SK-N-SH (cell line): ENCODE measurements at regions not wholly inside any gene's neighbourhood (a gene's known extent, or its start where the extent isn't known, plus 50 kb on each side); places are given as distances from the start of the nearest gene placed in this dataset.

Source experiments
- CTCF ChIA-PET: fragments of 300-600, 350-600 bp; formaldehyde crosslinking; extraction: SDS; loops from one replicate; lab custom pipeline; 2021; lab: Yijun Ruan, JAX
- POLR2A ChIA-PET: fragments of 350-600 bp; sonication (Branson Sonifier 250); formaldehyde crosslinking; extraction: SDS; loops from one replicate; lab custom pipeline; 2020; ENCODE audit warnings: antibody characterized with exemption, inconsistent platforms; lab: Yijun Ruan, JAX
- DNase-seq: peaks from one replicate; pipeline ENCODE4 v3.0.0; 2012
- H2AFZ ChIP-seq: fragments of 200-600 bp; sonication (generic); 2 replicates; pipeline ENCODE4 v1.8.1; 2016; ENCODE audit warnings: antibody characterized with exemption, mild to moderate bottlenecking, low read depth
- H3F3A ChIP-seq: fragments of 200-600 bp; sonication (generic); replicated peaks from 2 replicates; pipeline ENCODE3; 2016; ENCODE audit warnings: antibody characterized with exemption, mild to moderate bottlenecking; ENCODE audit not compliant: insufficient read depth
- H3K27ac ChIP-seq, 2 experiments: fragments of 200-500 bp in 1 of 2; fragments of 200-600 bp in 1 of 2; sonication (Bioruptor generic) in 1 of 2; sonication (generic), shearing (Covaris generic) in 1 of 2; 2 replicates each; pipeline versions ENCODE4 v1.5.1 to v1.6.1; 2014 to 2016; ENCODE audit warnings: low read depth in 2 of 2, inconsistent platforms in 1 of 2, low read length in 1 of 2, mild to moderate bottlenecking in 1 of 2, mixed read lengths in 1 of 2
- H3K27me3 ChIP-seq: fragments of 200-600 bp; sonication (generic), shearing (Covaris generic); 2 replicates; pipeline ENCODE4 v1.6.1; 2016; ENCODE audit warnings: mixed run types; ENCODE audit not compliant: insufficient read depth
- H3K36me3 ChIP-seq, 2 experiments: fragments of 200-500 bp in 1 of 2; fragments of 200-600 bp in 1 of 2; sonication (Bioruptor generic) in 1 of 2; sonication (generic) in 1 of 2; replicated peaks in 1 of 2; 2 replicates each; pipeline versions ENCODE3 to v1.5.1; 2014 to 2016; ENCODE audit warnings: low read length in 1 of 2, mild to moderate bottlenecking in 1 of 2; ENCODE audit not compliant: insufficient read depth in 2 of 2, control insufficient read depth in 1 of 2
- H3K4me1 ChIP-seq, 2 experiments: fragments of 200-500 bp in 1 of 2; fragments of 200-600 bp in 1 of 2; sonication (Bioruptor generic) in 1 of 2; sonication (generic), shearing (Covaris generic) in 1 of 2; 2 replicates each; pipeline versions ENCODE4 v1.5.1 to v1.6.1; 2014 to 2016; ENCODE audit warnings: low read depth in 1 of 2, low read length in 1 of 2, mixed run types in 1 of 2; ENCODE audit not compliant: insufficient read depth in 2 of 2, control insufficient read depth in 1 of 2
- H3K4me2 ChIP-seq: fragments of 200-600 bp; sonication (generic), shearing (Covaris generic); 2 replicates; pipeline ENCODE4 v1.6.1; 2017; ENCODE audit warnings: mixed run types
- H3K4me3 ChIP-seq, 2 experiments: fragments of 200-500 bp in 1 of 2; fragments of 200-600 bp in 1 of 2; sonication (Bioruptor generic) in 1 of 2; sonication (generic), shearing (Covaris generic) in 1 of 2; 2 replicates each; pipeline versions ENCODE4 v1.5.1 to v1.8.1; 2014 to 2016; ENCODE audit warnings: low read depth in 2 of 2, inconsistent platforms in 1 of 2, low read length in 1 of 2, mild to moderate bottlenecking in 1 of 2, mixed read lengths in 1 of 2, moderate library complexity in 1 of 2
- H3K79me2 ChIP-seq: fragments of 200-600 bp; sonication (generic); 2 replicates; pipeline ENCODE4 v1.8.1; 2017; ENCODE audit warnings: mild to moderate bottlenecking; ENCODE audit not compliant: insufficient read depth
- H3K9ac ChIP-seq: fragments of 200-600 bp; sonication (generic); 2 replicates; pipeline ENCODE4 v1.6.1; 2017; ENCODE audit warnings: mixed run types
- H3K9me2 ChIP-seq: fragments of 200-600 bp; sonication (generic); 2 replicates; pipeline ENCODE4 v1.6.1; 2017; ENCODE audit warnings: mixed run types
- H3K9me3 ChIP-seq: fragments of 200-600 bp; sonication (generic); 2 replicates; pipeline ENCODE4 v1.6.1; 2017; ENCODE audit warnings: mixed run types, mild to moderate bottlenecking, moderate library complexity
- H4K20me1 ChIP-seq: fragments of 200-600 bp; sonication (generic); 2 replicates; pipeline ENCODE4 v1.6.1; 2017; ENCODE audit warnings: mild to moderate bottlenecking, mixed run types; ENCODE audit not compliant: insufficient read depth
- EZH2phosphoT487 ChIP-seq: fragments of 200-600 bp; sonication (generic); IDR thresholded peaks from 2 replicates; pipeline ENCODE4 v1.6.1; 2017; ENCODE audit warnings: low read depth, mixed run types, mild to moderate bottlenecking, antibody characterized with exemption, moderate library complexity, borderline replicate concordance
- FOSL2 ChIP-seq: IDR thresholded peaks from 2 replicates; pipeline ENCODE4 v1.4.0; 2012; ENCODE audit warnings: low read depth, mild to moderate bottlenecking, moderate library complexity, borderline replicate concordance
- FOXJ3 ChIP-seq: sonication (generic); formaldehyde crosslinking; IDR thresholded peaks from 2 replicates; pipeline ENCODE4 v1.5.1; 2020; ENCODE audit warnings: mild to moderate bottlenecking, missing genetic modification reagents
- GABPA ChIP-seq: IDR thresholded peaks from 2 replicates; pipeline ENCODE4 v1.4.0; 2012; ENCODE audit warnings: low read depth, mild to moderate bottlenecking
- GATA2 ChIP-seq: sonication (generic); formaldehyde crosslinking; IDR thresholded peaks from 2 replicates; pipeline ENCODE4 v1.5.0; 2020; ENCODE audit warnings: mild to moderate bottlenecking, missing genetic modification reagents
- JUND ChIP-seq: IDR thresholded peaks from 2 replicates; pipeline ENCODE4 v1.4.0; 2012
- MEF2A ChIP-seq: IDR thresholded peaks from 2 replicates; pipeline ENCODE4 v1.4.0; 2012; ENCODE audit warnings: low read depth, borderline replicate concordance
- NRF1 ChIP-seq: IDR thresholded peaks from 2 replicates; pipeline ENCODE4 v1.6.1; 2012; ENCODE audit warnings: low read depth, mild to moderate bottlenecking, low read length
- POLR2AphosphoS5 ChIP-seq: IDR thresholded peaks from 2 replicates; pipeline ENCODE4 v1.6.1; 2012; ENCODE audit warnings: low read depth, low read length
- RCOR1 ChIP-seq: fragments of 150-350 bp; IDR thresholded peaks from 2 replicates; pipeline ENCODE4 v1.6.1; 2017; ENCODE audit warnings: antibody characterized with exemption, low read length
- RFX5 ChIP-seq: IDR thresholded peaks from 2 replicates; pipeline ENCODE4 v1.6.1; 2012; ENCODE audit warnings: mild to moderate bottlenecking, improper control_type of control experiment, low read length
- TEAD4 ChIP-seq: IDR thresholded peaks from 2 replicates; pipeline ENCODE4 v1.4.0; 2012; ENCODE audit warnings: mild to moderate bottlenecking, borderline replicate concordance; ENCODE audit not compliant: insufficient read depth
- WGBS: methylation state at CpG from one replicate; pipeline ENCODE4 v1.1.6; 2017; ENCODE audit warnings: low lambda C conversion rate; 5-methylcytosine and 5-hydroxymethylcytosine counted together
- TF ChIP-seq, protein P1 (sequence below): IDR thresholded peaks from 2 replicates; pipeline ENCODE4 v1.6.1; 2012; ENCODE audit warnings: mild to moderate bottlenecking, low read depth, low read length, moderate library complexity
- TF ChIP-seq, protein P2 (sequence below): fragments of 150-350 bp; IDR thresholded peaks from 2 replicates; pipeline ENCODE4 v1.6.1; 2017; ENCODE audit warnings: antibody characterized with exemption, low read length, low read depth, borderline replicate concordance
- TF ChIP-seq, protein P3 (sequence below): IDR thresholded peaks from 2 replicates; pipeline ENCODE4 v1.4.0; 2012; ENCODE audit warnings: low read depth, borderline replicate concordance

DNA sequence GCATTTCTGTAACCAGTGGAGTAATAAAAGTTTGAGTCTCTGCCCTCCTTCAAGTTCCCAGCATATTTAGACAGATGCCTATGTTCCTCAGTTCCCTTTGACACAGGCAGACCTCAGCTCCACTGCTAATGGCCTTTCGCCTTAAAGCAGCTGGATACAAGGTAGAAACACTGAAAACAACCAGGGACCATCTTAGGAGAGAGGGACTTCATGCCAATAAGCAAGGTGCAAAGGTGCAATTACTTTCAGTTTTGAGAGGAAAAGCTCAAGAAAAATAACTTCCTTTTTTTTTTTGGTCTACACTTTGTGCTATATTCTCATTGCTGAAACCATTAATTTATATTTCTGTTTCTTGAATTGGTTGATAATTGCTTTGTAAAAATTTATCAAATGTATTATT lies 781.9 kb upstream of the GALNTL6 start:
- Histone ChIP-seq H4K20me1 (no peaks in the 10 kb centered on the region), H3K9me2 (no peaks in the 10 kb centered on the region), H3K27ac (no peak overlapping the region), H3K4me2 (no peak overlapping the region), H2AFZ (no peak overlapping the region), H3K79me2 (no peaks in the 10 kb centered on the region), H3K36me3 (no peaks in the 10 kb centered on the region), H3K9me3 (no peaks in the 10 kb centered on the region), H3F3A (no peaks in the 10 kb centered on the region), H3K9ac (no peak overlapping the region), H3K4me1 (no peaks in the 10 kb centered on the region), H3K4me3 (no peak overlapping the region), H3K27me3 (no peaks in the 10 kb centered on the region)
- no peak for DNase-seq
- TF ChIP-seq GABPA (no peak), TEAD4 (no peak), FOSL2 (no peak), JUND (no peak), GATA2 (CRISPR knock-in tag) (no peak), RFX5 (no peak), POLR2AphosphoS5 (no peak), FOXJ3 (CRISPR knock-in tag) (no peak), NRF1 (no peak), RCOR1 (no peak), EZH2phosphoT487 (no peak), MEF2A (no peak)
- TF ChIP-seq, protein P1, sequence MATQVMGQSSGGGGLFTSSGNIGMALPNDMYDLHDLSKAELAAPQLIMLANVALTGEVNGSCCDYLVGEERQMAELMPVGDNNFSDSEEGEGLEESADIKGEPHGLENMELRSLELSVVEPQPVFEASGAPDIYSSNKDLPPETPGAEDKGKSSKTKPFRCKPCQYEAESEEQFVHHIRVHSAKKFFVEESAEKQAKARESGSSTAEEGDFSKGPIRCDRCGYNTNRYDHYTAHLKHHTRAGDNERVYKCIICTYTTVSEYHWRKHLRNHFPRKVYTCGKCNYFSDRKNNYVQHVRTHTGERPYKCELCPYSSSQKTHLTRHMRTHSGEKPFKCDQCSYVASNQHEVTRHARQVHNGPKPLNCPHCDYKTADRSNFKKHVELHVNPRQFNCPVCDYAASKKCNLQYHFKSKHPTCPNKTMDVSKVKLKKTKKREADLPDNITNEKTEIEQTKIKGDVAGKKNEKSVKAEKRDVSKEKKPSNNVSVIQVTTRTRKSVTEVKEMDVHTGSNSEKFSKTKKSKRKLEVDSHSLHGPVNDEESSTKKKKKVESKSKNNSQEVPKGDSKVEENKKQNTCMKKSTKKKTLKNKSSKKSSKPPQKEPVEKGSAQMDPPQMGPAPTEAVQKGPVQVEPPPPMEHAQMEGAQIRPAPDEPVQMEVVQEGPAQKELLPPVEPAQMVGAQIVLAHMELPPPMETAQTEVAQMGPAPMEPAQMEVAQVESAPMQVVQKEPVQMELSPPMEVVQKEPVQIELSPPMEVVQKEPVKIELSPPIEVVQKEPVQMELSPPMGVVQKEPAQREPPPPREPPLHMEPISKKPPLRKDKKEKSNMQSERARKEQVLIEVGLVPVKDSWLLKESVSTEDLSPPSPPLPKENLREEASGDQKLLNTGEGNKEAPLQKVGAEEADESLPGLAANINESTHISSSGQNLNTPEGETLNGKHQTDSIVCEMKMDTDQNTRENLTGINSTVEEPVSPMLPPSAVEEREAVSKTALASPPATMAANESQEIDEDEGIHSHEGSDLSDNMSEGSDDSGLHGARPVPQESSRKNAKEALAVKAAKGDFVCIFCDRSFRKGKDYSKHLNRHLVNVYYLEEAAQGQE, result no peak
- TF ChIP-seq, protein P2, sequence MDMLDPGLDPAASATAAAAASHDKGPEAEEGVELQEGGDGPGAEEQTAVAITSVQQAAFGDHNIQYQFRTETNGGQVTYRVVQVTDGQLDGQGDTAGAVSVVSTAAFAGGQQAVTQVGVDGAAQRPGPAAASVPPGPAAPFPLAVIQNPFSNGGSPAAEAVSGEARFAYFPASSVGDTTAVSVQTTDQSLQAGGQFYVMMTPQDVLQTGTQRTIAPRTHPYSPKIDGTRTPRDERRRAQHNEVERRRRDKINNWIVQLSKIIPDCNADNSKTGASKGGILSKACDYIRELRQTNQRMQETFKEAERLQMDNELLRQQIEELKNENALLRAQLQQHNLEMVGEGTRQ, result no peak
- TF ChIP-seq, protein P3, sequence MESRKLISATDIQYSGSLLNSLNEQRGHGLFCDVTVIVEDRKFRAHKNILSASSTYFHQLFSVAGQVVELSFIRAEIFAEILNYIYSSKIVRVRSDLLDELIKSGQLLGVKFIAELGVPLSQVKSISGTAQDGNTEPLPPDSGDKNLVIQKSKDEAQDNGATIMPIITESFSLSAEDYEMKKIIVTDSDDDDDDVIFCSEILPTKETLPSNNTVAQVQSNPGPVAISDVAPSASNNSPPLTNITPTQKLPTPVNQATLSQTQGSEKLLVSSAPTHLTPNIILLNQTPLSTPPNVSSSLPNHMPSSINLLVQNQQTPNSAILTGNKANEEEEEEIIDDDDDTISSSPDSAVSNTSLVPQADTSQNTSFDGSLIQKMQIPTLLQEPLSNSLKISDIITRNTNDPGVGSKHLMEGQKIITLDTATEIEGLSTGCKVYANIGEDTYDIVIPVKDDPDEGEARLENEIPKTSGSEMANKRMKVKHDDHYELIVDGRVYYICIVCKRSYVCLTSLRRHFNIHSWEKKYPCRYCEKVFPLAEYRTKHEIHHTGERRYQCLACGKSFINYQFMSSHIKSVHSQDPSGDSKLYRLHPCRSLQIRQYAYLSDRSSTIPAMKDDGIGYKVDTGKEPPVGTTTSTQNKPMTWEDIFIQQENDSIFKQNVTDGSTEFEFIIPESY, result no peak
- 5% methylated on average over 1 of the region's 1 CpG for WGBS
- ChIA-PET CTCF (no interaction called here), POLR2A (no interaction called here)
